HG03097 (cell line): ENCODE measurements at regions not wholly inside any gene's neighbourhood (a gene's known extent, or its start where the extent isn't known, plus 50 kb on each side); places are given as distances from the start of the nearest gene placed in this dataset.
"Not testable (repeated sequence)": the region's sequence is repeated elsewhere in the genome, so short reads cannot be mapped to it uniquely, and the experiment has no call there.

Source experiments
- ATAC-seq: cut with Tn5 transposase; IDR thresholded peaks from one replicate; pipeline ENCODE4 v1.9.1; 2021; ENCODE audit not compliant: unreplicated experiment, low FRiP score

- ATAC-seq, result no peak
Observed at GRCh38 chr10:9505546-9505945, 1451.1 kb downstream of the GATA3 start.

GRCh38 chr10:9508606-9509005 lies 1454.1 kb downstream of the GATA3 start:
- no peak for ATAC-seq

GRCh38 chr10:9510626-9511025 lies 1456.1 kb downstream of the GATA3 start:
- ATAC-seq, result no peak

- no peak for ATAC-seq
Observed at GRCh38 chr10:9515922-9516321, 1461.4 kb downstream of the GATA3 start.

GRCh38 chr10:9535744-9536143 lies 1481.3 kb downstream of the GATA3 start:
- ATAC-seq, result no peak

- ATAC-seq, result no peak
Observed at GRCh38 chr10:9545073-9545472, 1472.6 kb upstream of the CELF2 start.

GRCh38 chr10:9547936-9548904 lies 1469.5 kb upstream of the CELF2 start:
- ATAC-seq, result no peak

GRCh38 chr10:9550810-9551209 lies 1466.9 kb upstream of the CELF2 start:
- no peak for ATAC-seq

- no peak for ATAC-seq
Observed at GRCh38 chr10:9554321-9554720, 1463.4 kb upstream of the CELF2 start.

GRCh38 chr10:9560976-9561375 lies 1456.7 kb upstream of the CELF2 start:
- ATAC-seq, result no peak

GRCh38 chr10:9561821-9562505 lies 1455.7 kb upstream of the CELF2 start:
- no peak for ATAC-seq

GRCh38 chr10:9577746-9578145 lies 1439.9 kb upstream of the CELF2 start:
- ATAC-seq, result no peak

GRCh38 chr10:9579110-9579705 lies 1438.5 kb upstream of the CELF2 start:
- no peak for ATAC-seq

GRCh38 chr10:9582803-9583202 lies 1434.9 kb upstream of the CELF2 start:
- not testable (repeated sequence) for ATAC-seq

- no peak for ATAC-seq
Observed at GRCh38 chr10:9596368-9596920, 1421.2 kb upstream of the CELF2 start.

- no peak for ATAC-seq
Observed at GRCh38 chr10:9602998-9603397, 1414.7 kb upstream of the CELF2 start.

- no peak for ATAC-seq
Observed at GRCh38 chr10:9603972-9604371, 1413.7 kb upstream of the CELF2 start.

- no peak for ATAC-seq
Observed at GRCh38 chr10:9605231-9605630, 1412.4 kb upstream of the CELF2 start.

GRCh38 chr10:9608602-9609001 lies 1409.1 kb upstream of the CELF2 start:
- ATAC-seq, result no peak

- ATAC-seq, result peak; percentile 87
Observed at GRCh38 chr10:9613338-9614075, 1404.2 kb upstream of the CELF2 start.
